ENCODE measurements at regions not wholly inside any gene's neighbourhood (a gene's known extent, or its start where the extent isn't known, plus 50 kb on each side); places are given as distances from the start of the nearest gene placed in this dataset.

DNA sequence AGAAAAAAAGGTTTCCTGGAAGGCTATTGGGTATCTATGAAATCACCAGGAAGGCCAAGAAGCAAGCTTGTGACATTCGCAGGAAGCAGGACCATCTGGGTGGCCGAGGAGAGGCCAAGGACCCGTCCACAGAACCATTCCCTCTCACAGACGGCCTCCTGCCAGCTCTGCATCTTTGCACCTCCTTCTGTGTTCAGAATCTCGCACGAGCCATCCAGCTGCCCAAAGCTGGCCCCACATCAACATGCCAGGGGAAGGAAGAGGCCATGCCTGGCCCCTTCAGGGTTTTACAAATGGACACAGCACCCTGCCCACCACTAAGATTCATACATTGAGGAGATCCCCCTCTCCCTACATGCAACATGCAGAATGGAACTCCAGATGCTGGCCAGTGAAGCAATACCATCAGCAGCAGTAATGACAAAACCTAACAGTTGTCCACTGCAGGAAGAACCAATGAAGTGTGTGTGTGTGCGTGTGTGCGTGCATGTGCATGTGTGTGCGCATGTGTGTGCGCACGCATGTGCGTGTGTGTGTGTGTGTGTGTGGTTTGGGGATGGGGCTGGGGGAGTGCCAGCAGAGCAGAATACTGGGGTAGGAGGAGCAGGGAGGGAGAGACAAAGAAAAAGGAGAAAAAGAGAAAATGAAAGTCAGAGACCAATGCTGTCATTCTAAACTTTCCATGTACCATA is 184.2 kb upstream of the FOXQ1 start:
- Histone ChIP-seq H3K27ac (ENCODE audit: low read depth, low read length) (no peak overlapping the region), H3K4me3 (ENCODE audit: low read depth, low read length) (no peak overlapping the region), H3K9me3 (ENCODE audit: control insufficient read depth, insufficient read depth, low read length) (no peaks in the 10 kb centered on the region), H3K36me3 (ENCODE audit: control insufficient read depth, insufficient read depth, low read length) (no peaks in the 10 kb centered on the region), H3K4me1 (ENCODE audit: control insufficient read depth, insufficient read depth, low read length) (no peaks in the 10 kb centered on the region), H3K27me3 (ENCODE audit: control insufficient read depth, insufficient read depth, low read length) (no peaks in the 10 kb centered on the region)
- no peak for DNase-seq (ENCODE audit: low read depth in 4 of 6, low spot score in 6 of 6)
- 87% methylated on average over 12 of the region's 12 CpGs for WGBS (ENCODE audit: insufficient coverage)

DNA sequence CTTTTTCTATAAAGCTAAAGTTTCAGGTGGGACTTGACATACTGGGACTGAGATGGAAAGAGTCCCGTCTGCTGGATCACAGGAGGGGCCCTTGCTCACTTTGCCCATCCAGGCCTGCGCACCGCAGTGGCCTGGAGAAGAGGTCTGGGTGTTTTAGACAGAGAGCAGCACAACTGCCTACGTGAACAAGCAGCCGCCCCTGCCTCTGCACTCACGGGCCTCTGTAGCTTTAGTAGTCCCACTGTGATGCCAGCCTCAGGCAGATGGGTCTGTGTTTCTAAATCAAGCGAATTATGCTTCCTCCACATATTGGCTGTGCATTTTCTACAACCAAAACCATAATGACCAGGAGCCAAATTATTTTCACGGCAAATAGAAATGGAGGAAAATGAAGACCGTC is 184.8 kb upstream of the FOXQ1 start:
- Histone ChIP-seq H3K27me3 (ENCODE audit: control insufficient read depth, insufficient read depth, low read length) (no peaks in the 10 kb centered on the region), H3K4me1 (ENCODE audit: control insufficient read depth, insufficient read depth, low read length) (no peaks in the 10 kb centered on the region), H3K4me3 (ENCODE audit: low read depth, low read length) (no peak overlapping the region), H3K36me3 (ENCODE audit: control insufficient read depth, insufficient read depth, low read length) (no peaks in the 10 kb centered on the region), H3K9me3 (ENCODE audit: control insufficient read depth, insufficient read depth, low read length) (no peaks in the 10 kb centered on the region), H3K27ac (ENCODE audit: low read depth, low read length) (no peak overlapping the region)
- no peak for DNase-seq (ENCODE audit: low read depth in 4 of 6, low spot score in 6 of 6)
- WGBS (ENCODE audit: insufficient coverage) = 89% methylated on average over 7 of the region's 9 CpGs

DNA sequence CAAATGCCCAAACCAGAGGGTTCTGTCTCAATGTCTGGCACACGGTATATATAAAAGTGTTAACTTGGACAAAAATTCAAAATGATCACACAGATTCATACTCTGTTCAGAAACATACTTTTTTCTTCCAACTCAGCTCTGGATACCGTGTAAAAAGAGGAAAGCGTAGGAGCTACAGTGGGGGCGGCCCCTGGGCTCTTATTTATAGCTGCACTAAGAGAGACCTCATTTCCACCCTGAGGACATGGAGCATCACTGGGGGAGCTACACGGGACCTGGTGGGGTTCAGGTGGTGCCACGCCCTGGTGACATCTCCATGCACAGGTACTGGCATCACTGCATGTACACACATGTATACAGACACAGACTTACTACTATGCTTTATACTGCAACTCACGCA is 185.9 kb upstream of the FOXQ1 start:
- H3K4me3 ChIP-seq (ENCODE audit: low read depth, low read length) = no peak overlapping the region
- H3K27me3 ChIP-seq (ENCODE audit: control insufficient read depth, insufficient read depth, low read length) = no peaks in the 10 kb centered on the region
- 87% methylated on average over 3 of the region's 7 CpGs for WGBS (ENCODE audit: insufficient coverage)

DNA sequence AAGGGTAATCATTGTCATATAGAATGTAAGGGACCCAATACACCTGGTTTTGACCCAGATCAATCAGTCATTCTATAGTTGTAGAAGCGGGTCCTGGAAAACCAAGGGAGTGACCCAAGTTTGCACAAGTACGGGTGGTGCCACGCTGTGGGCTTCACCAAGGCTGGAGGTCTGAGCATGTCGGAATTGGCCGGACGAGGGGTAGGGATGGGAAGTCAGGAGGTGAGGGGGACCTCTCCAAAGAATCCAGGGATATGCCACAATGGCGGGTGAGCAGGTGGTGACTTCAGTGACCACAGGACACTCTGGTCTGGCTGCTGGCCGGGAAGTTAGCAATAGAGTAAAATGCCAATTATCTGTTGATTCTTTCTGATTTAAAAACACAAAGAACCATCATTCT is 186.6 kb upstream of the FOXQ1 start:
- Histone ChIP-seq H3K4me1 (ENCODE audit: control insufficient read depth, insufficient read depth, low read length) (no peaks in the 10 kb centered on the region), H3K36me3 (ENCODE audit: control insufficient read depth, insufficient read depth, low read length) (no peaks in the 10 kb centered on the region), H3K27ac (ENCODE audit: low read depth, low read length) (no peak overlapping the region), H3K9me3 (ENCODE audit: control insufficient read depth, insufficient read depth, low read length) (no peaks in the 10 kb centered on the region), H3K4me3 (ENCODE audit: low read depth, low read length) (no peak overlapping the region), H3K27me3 (ENCODE audit: control insufficient read depth, insufficient read depth, low read length) (no peaks in the 10 kb centered on the region)
- 97% methylated on average over 6 of the region's 8 CpGs for WGBS (ENCODE audit: insufficient coverage)
- DNase-seq (ENCODE audit: low read depth in 4 of 6, low spot score in 6 of 6) = no peak

More for the DNA sequence above, 185.9 kb upstream of the FOXQ1 start:
- no peaks in the 10 kb centered on the region for H3K9me3 ChIP-seq (ENCODE audit: control insufficient read depth, insufficient read depth, low read length)
- no peaks in the 10 kb centered on the region for H3K36me3 ChIP-seq (ENCODE audit: control insufficient read depth, insufficient read depth, low read length)
- no peak overlapping the region for H3K27ac ChIP-seq (ENCODE audit: low read depth, low read length)
- no peaks in the 10 kb centered on the region for H3K4me1 ChIP-seq (ENCODE audit: control insufficient read depth, insufficient read depth, low read length)
- no peak for DNase-seq (ENCODE audit: low read depth in 4 of 6, low spot score in 6 of 6)

DNA sequence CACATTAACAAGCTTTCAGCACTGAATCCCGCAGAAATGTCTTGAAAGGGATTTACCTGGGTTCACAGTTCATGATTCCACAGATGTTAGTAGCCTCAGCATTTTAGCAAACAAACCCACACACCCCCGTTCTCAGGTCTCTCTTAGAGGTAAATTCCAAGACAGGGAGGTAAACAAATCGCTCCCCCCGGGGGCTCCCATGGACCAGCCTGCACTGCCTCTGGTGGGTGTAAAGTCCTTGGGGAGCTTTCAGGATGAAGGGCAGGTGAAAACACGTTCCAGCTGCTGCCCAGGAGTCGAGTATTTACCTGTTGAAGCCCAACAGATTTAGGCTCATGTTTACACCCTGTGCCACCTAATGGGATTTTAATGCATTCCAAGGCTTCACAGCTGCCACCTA is 187.0 kb upstream of the FOXQ1 start:
- Histone ChIP-seq H3K27me3 (ENCODE audit: control insufficient read depth, insufficient read depth, low read length) (no peaks in the 10 kb centered on the region), H3K36me3 (ENCODE audit: control insufficient read depth, insufficient read depth, low read length) (no peaks in the 10 kb centered on the region), H3K9me3 (ENCODE audit: control insufficient read depth, insufficient read depth, low read length) (no peaks in the 10 kb centered on the region), H3K27ac (ENCODE audit: low read depth, low read length) (no peak overlapping the region), H3K4me3 (ENCODE audit: low read depth, low read length) (no peak overlapping the region), H3K4me1 (ENCODE audit: control insufficient read depth, insufficient read depth, low read length) (no peaks in the 10 kb centered on the region)
- DNase-seq (ENCODE audit: low read depth in 4 of 6, low spot score in 6 of 6) = no peak
- WGBS (ENCODE audit: insufficient coverage) = 100% methylated on average over 3 of the region's 6 CpGs

DNA sequence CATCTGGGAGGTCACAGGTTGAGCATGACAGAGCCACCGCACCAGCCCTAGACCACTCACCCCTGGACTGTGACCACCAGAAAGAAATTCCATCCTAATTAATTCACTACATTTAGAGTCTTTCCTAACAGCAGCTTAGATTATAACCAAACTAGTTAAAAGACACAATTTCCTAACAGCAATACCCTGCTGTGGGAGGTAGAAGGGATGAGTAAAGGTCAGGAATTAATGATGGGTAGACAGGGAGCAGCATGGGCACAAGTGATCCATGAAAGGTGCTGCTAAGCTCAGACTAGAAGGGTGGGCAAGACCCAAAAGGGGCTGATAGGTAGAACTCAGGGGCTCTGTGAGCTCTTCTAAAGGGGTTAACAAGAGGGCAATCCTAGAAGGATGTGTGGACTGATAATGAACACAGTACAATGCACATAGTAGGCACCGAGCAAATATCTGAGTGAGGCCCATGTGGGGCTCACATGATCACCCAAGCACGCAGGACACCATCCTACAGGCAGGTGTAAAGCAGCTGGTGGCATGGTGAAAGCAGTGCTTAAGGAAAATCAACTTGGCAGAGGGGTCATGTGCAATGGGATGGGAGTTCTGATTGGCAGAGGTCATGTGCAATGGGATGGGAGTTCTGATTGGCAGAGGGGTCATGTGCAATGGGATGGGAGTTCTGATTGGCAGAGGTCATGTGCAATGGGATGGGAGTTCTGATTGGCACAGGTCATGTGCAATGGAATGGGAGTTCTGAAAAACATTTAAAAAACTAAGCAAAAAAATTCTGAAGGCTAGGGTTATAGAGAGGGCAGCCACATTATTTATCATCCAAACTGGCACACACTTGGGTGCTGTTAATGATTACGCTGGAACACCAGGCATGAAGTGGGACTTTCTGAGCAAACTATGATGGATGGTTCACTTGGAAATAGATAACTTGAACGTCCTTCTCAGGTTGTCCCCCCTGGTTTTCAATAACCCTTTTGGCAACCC is 188.2 kb upstream of the FOXQ1 start:
- Histone ChIP-seq H3K9me3 (ENCODE audit: control insufficient read depth, insufficient read depth, low read length) (no peaks in the 10 kb centered on the region), H3K4me3 (ENCODE audit: low read depth, low read length) (no peak overlapping the region), H3K36me3 (ENCODE audit: control insufficient read depth, insufficient read depth, low read length) (no peaks in the 10 kb centered on the region), H3K4me1 (ENCODE audit: control insufficient read depth, insufficient read depth, low read length) (no peaks in the 10 kb centered on the region), H3K27ac (ENCODE audit: low read depth, low read length) (no peak overlapping the region), H3K27me3 (ENCODE audit: control insufficient read depth, insufficient read depth, low read length) (no peaks in the 10 kb centered on the region)
- 94% methylated on average over 3 of the region's 5 CpGs for WGBS (ENCODE audit: insufficient coverage)
- DNase-seq (ENCODE audit: low read depth in 4 of 6, low spot score in 6 of 6) = no peak

DNA sequence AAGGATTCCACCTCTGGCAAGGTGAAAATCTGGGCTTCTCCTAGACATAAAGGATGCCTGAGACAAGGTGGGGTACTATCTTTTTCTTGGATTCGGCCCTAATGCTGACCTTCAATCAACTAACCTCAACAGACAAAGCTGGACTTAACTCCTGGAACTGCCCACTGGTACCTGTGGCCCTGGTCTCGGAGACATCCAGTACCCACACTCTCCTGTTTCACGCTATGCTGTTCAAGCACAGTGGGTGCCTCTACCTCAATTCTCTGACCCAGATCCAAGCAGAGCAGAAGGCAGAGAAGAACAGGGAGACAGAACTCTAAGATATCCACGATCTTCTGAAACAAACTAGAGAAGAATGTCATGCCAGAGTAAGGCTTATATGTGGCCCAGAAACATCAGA is 189.8 kb upstream of the FOXQ1 start:
- Histone ChIP-seq H3K36me3 (ENCODE audit: control insufficient read depth, insufficient read depth, low read length) (no peaks in the 10 kb centered on the region), H3K4me3 (ENCODE audit: low read depth, low read length) (no peak overlapping the region), H3K4me1 (ENCODE audit: control insufficient read depth, insufficient read depth, low read length) (peaks cover 2% of the 10 kb centered on the region), H3K9me3 (ENCODE audit: control insufficient read depth, insufficient read depth, low read length) (no peaks in the 10 kb centered on the region), H3K27me3 (ENCODE audit: control insufficient read depth, insufficient read depth, low read length) (no peaks in the 10 kb centered on the region), H3K27ac (ENCODE audit: low read depth, low read length) (no peak overlapping the region)
- 91% methylated on average over 4 of the region's 4 CpGs for WGBS (ENCODE audit: insufficient coverage)
- no peak for DNase-seq (ENCODE audit: low read depth in 4 of 6, low spot score in 6 of 6)

DNA sequence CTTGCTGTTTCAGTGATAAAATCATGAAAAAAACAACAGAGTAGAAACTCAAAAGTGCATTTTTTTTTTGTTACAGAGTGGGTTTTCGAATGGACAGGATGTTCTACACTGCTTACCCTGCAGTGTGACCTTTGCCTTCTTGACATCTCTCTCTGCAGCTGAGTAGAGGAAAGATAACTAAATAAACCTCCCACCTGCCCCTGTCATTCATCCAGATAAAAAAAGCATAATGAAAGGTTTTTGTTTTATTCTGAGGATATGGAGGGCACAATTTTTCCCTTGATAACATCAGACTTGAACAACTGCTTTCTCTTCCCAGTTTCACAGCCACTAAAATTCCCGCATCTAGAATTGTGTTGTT is 193.6 kb upstream of the FOXQ1 start:
- no peak overlapping the region for H3K27ac ChIP-seq (ENCODE audit: low read depth, low read length)
- WGBS (ENCODE audit: insufficient coverage) = no CpG with 5 or more reads among the region's 2 CpGs
- H3K27me3 ChIP-seq (ENCODE audit: control insufficient read depth, insufficient read depth, low read length) = no peaks in the 10 kb centered on the region
- no peaks in the 10 kb centered on the region for H3K9me3 ChIP-seq (ENCODE audit: control insufficient read depth, insufficient read depth, low read length)
- peaks cover 2% of the 10 kb centered on the region for H3K4me1 ChIP-seq (ENCODE audit: control insufficient read depth, insufficient read depth, low read length)
- no peak overlapping the region for H3K4me3 ChIP-seq (ENCODE audit: low read depth, low read length)
- DNase-seq (ENCODE audit: low read depth in 4 of 6, low spot score in 6 of 6) = no peak
- H3K36me3 ChIP-seq (ENCODE audit: control insufficient read depth, insufficient read depth, low read length) = no peaks in the 10 kb centered on the region

DNA sequence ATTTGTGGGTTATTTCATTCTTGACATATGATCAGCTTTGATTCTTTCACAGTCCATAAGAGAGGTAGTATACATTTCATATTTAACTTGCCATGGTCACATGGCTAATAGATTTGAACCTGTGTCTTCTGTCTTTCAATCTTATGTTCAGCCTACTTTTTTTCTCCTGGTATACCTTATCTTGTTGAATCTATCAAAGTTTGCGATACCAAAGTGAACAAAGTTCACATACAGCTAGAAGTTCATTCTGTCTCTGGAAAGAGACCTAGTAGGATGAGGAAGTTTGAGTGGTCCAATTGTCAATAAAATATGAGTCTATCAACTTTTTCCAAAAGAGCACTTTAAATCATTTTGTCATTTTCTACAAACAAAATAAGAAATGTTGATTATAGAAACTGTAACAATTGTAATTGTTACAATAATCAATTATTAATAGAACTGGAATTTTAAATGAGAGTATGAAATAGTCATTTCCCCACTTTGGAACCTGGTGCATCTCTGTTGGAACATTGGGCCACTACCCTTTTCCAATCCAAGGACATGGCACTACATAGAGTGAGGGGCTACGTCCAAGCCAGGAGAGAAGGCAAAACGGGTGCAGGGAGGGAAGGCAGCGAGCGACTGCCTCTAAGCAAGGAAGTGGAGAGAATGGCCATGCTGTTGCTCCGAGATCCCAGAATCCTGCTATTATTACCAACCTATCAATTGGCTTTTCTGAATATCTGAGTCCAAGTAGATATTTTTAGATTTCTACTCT is 194.2 kb upstream of the FOXQ1 start:
- peaks cover 2% of the 10 kb centered on the region for H3K4me1 ChIP-seq (ENCODE audit: control insufficient read depth, insufficient read depth, low read length)
- H3K9me3 ChIP-seq (ENCODE audit: control insufficient read depth, insufficient read depth, low read length) = no peaks in the 10 kb centered on the region
- no peak overlapping the region for H3K27ac ChIP-seq (ENCODE audit: low read depth, low read length)
- no CpG with 5 or more reads among the region's 6 CpGs for WGBS (ENCODE audit: insufficient coverage)
- no peaks in the 10 kb centered on the region for H3K36me3 ChIP-seq (ENCODE audit: control insufficient read depth, insufficient read depth, low read length)
- no peak for DNase-seq (ENCODE audit: low read depth in 4 of 6, low spot score in 6 of 6)
- no peaks in the 10 kb centered on the region for H3K27me3 ChIP-seq (ENCODE audit: control insufficient read depth, insufficient read depth, low read length)
- H3K4me3 ChIP-seq (ENCODE audit: low read depth, low read length) = no peak overlapping the region

Measured in spinal cord (tissue), 9 donors.